ENCODE measurements at regions not wholly inside any gene's neighbourhood (a gene's known extent, or its start where the extent isn't known, plus 50 kb on each side); places are given as distances from the start of the nearest gene placed in this dataset.

DNA sequence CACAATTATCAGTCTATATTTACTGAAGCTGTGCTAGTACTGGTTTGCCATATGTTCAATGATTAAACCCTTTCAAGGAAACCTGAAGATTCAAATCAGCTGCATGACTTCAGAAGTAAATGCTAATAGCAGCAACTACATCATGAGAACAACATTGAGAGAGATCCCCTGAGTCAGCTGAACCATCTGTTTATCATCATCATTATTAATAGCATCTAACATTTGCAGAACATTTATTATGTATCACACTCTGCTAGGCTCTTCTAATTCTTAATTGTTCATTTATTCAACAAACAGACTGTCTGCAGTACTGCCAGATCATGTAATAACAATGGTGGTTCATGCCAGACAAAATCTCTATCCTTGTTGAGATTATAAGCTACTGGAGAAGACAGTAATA, 157.4 kb downstream of the KLHL28 start:
- Histone ChIP-seq H2AFZ (ENCODE audit: low read depth, low read length) (no peak overlapping the region), H3K79me2 (ENCODE audit: control insufficient read depth, insufficient read depth, low read length) (no peaks in the 10 kb centered on the region), H3K9me1 (ENCODE audit: control insufficient read depth, insufficient read depth, low read length) (no peaks in the 10 kb centered on the region), H3K9ac (ENCODE audit: insufficient read depth in 1 of 2, low read depth in 2 of 2, low read length in 2 of 2) (no peak overlapping the region), H3K9me3 (replicated peaks; ENCODE audit: control insufficient read depth, insufficient read depth, low read depth, low read length) (no peaks in the 10 kb centered on the region), H3K4me1 (replicated peaks in 1 of 2; ENCODE audit: control insufficient read depth in 2 of 2, insufficient read depth in 2 of 2, low read length in 2 of 2) (no peaks in the 10 kb centered on the region), H3K36me3 (ENCODE audit: control insufficient read depth, insufficient read depth, low read length) (no peaks in the 10 kb centered on the region), H3K27ac (ENCODE audit: extremely low read depth, low read depth, low read length) (no peak overlapping the region), H3K27me3 (ENCODE audit: control insufficient read depth in 2 of 2, insufficient read depth in 2 of 2, low read length in 2 of 2) (no peaks in the 10 kb centered on the region), H3K4me3 (no peak overlapping the region), H3K4me2 (ENCODE audit: insufficient read depth, low read length) (no peak overlapping the region), H4K20me1 (replicated peaks; ENCODE audit: control insufficient read depth, insufficient read depth, low read length) (no peaks in the 10 kb centered on the region)
- FAIRE-seq (no peak), ATAC-seq (no peak), DNase-seq (ENCODE audit: extremely low read depth in 1 of 4, low spot score in 3 of 4) (no peak)
- POLR2A ChIA-PET = no interaction called here
- intact Hi-C loops (cut with micrococcal nuclease) (no loop called here), in situ Hi-C loops (cut with MboI) (no loop called here)
- CTCF ChIA-PET (ENCODE audit: low intra/inter-chr PET ratio) = no interaction called here
- TF ChIP-seq NRF1 (conservative IDR thresholded peaks at IDR 0.05 in 1 of 2, IDR thresholded peaks at IDR 0.05 in 1 of 2) = no peak
- no peak for TF ChIP-seq ZFP36 (IDR thresholded peaks at IDR 0.05; ENCODE audit: low read depth, low read length, partially characterized antibody)
- TF ChIP-seq TFAM (CRISPR knock-in tag; conservative IDR thresholded peaks at IDR 0.05) = no peak
- TF ChIP-seq, protein P1, sequence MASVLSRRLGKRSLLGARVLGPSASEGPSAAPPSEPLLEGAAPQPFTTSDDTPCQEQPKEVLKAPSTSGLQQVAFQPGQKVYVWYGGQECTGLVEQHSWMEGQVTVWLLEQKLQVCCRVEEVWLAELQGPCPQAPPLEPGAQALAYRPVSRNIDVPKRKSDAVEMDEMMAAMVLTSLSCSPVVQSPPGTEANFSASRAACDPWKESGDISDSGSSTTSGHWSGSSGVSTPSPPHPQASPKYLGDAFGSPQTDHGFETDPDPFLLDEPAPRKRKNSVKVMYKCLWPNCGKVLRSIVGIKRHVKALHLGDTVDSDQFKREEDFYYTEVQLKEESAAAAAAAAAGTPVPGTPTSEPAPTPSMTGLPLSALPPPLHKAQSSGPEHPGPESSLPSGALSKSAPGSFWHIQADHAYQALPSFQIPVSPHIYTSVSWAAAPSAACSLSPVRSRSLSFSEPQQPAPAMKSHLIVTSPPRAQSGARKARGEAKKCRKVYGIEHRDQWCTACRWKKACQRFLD (CRISPR knock-in tag; IDR thresholded peaks at IDR 0.05) = no peak
- TF ChIP-seq, protein P2, sequence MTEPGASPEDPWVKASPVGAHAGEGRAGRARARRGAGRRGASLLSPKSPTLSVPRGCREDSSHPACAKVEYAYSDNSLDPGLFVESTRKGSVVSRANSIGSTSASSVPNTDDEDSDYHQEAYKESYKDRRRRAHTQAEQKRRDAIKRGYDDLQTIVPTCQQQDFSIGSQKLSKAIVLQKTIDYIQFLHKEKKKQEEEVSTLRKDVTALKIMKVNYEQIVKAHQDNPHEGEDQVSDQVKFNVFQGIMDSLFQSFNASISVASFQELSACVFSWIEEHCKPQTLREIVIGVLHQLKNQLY (CRISPR knock-in tag; conservative IDR thresholded peaks at IDR 0.05) = no peak
- TF ChIP-seq, protein P3, sequence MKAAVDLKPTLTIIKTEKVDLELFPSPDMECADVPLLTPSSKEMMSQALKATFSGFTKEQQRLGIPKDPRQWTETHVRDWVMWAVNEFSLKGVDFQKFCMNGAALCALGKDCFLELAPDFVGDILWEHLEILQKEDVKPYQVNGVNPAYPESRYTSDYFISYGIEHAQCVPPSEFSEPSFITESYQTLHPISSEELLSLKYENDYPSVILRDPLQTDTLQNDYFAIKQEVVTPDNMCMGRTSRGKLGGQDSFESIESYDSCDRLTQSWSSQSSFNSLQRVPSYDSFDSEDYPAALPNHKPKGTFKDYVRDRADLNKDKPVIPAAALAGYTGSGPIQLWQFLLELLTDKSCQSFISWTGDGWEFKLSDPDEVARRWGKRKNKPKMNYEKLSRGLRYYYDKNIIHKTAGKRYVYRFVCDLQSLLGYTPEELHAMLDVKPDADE (conservative IDR thresholded peaks at IDR 0.05; ENCODE audit: control insufficient read depth, low read depth, low read length) = no peak
- TF ChIP-seq SP2 (IDR thresholded peaks at IDR 0.05; ENCODE audit: extremely low read depth, low read depth, low read length, poor library complexity, severe bottlenecking) = no peak
- no peak for TF ChIP-seq KAT7 (CRISPR knock-in tag; IDR thresholded peaks at IDR 0.05; ENCODE audit: borderline replicate concordance)
- TF ChIP-seq, protein P4, sequence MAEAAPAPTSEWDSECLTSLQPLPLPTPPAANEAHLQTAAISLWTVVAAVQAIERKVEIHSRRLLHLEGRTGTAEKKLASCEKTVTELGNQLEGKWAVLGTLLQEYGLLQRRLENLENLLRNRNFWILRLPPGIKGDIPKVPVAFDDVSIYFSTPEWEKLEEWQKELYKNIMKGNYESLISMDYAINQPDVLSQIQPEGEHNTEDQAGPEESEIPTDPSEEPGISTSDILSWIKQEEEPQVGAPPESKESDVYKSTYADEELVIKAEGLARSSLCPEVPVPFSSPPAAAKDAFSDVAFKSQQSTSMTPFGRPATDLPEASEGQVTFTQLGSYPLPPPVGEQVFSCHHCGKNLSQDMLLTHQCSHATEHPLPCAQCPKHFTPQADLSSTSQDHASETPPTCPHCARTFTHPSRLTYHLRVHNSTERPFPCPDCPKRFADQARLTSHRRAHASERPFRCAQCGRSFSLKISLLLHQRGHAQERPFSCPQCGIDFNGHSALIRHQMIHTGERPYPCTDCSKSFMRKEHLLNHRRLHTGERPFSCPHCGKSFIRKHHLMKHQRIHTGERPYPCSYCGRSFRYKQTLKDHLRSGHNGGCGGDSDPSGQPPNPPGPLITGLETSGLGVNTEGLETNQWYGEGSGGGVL (CRISPR knock-in tag; IDR thresholded peaks at IDR 0.05) = no peak
- no TSS peak for BruUV-seq (replicated peaks)

Measured in K562 (cell line).